Neural cell (in vitro differentiated cells): ENCODE measurements at regions not wholly inside any gene's neighbourhood (a gene's known extent, or its start where the extent isn't known, plus 50 kb on each side); places are given as distances from the start of the nearest gene placed in this dataset.

ENCODE experiments used
- EP300 ChIP-seq: fragments of 450-650 bp; conservative IDR thresholded peaks from 2 replicates; pipeline ENCODE4 v1.6.1; 2014; ENCODE audit warnings: antibody characterized with exemption, mild to moderate bottlenecking, moderate library complexity; ENCODE audit not compliant: poor library complexity, severe bottlenecking
- EZH2 ChIP-seq: fragments of 200-600, 300-800 bp; shearing (Covaris generic), sonication (generic); IDR thresholded peaks from 2 replicates; pipeline ENCODE4 v1.6.1; 2014; ENCODE audit warnings: antibody characterized with exemption, low read length, borderline replicate concordance, mild to moderate bottlenecking; ENCODE audit not compliant: insufficient read depth, poor library complexity, severe bottlenecking
- MXI1 ChIP-seq: fragments of 450-650 bp; conservative IDR thresholded peaks from 2 replicates; pipeline ENCODE4 v1.6.1; 2014; ENCODE audit warnings: antibody characterized with exemption, mild to moderate bottlenecking; ENCODE audit not compliant: poor library complexity, severe bottlenecking
- POLR2AphosphoS5 ChIP-seq: IDR thresholded peaks from 2 replicates; pipeline ENCODE4 v1.6.1; 2012
- RAD21 ChIP-seq: fragments of 450-650 bp; conservative IDR thresholded peaks from 2 replicates; pipeline ENCODE4 v1.6.1; 2014; ENCODE audit warnings: antibody characterized with exemption, mild to moderate bottlenecking, moderate library complexity
- SMC3 ChIP-seq: fragments of 450-650 bp; conservative IDR thresholded peaks from 2 replicates; pipeline ENCODE4 v1.6.1; 2014; ENCODE audit warnings: antibody characterized with exemption, mild to moderate bottlenecking, moderate library complexity; ENCODE audit not compliant: poor library complexity
- TAF1 ChIP-seq: IDR thresholded peaks from 2 replicates; pipeline ENCODE4 v1.6.1; 2012; ENCODE audit warnings: low read depth
- TF ChIP-seq, protein P1 (sequence below): fragments of 450-650 bp; IDR thresholded peaks from 2 replicates; pipeline ENCODE4 v1.5.1; 2014; ENCODE audit warnings: antibody characterized with exemption, mild to moderate bottlenecking, moderate library complexity; ENCODE audit not compliant: poor library complexity, severe bottlenecking
- TF ChIP-seq, protein P2 (sequence below): IDR thresholded peaks from 2 replicates; pipeline ENCODE4 v1.6.1; 2012; ENCODE audit warnings: borderline replicate concordance

DNA sequence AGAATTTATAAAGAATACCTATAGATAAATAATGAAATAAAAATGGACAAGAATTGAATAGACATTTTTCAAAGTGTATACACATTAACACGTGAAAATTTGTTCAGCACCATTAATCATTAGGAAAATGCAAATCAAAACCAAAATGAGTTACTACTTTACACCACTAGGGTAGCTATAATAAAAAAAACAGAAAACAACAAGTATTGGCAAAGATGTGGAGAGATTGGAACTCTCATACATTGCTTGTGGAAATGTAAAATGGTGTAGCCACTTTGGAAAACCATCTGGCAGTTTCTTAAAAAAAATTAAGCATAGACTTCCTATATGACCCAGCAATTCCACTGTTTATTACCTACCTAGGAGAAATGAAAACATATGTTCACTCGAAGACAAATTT, 172.8 kb upstream of the P2RY1 start:
- TF ChIP-seq TAF1, result no peak
- TF ChIP-seq, protein P1, sequence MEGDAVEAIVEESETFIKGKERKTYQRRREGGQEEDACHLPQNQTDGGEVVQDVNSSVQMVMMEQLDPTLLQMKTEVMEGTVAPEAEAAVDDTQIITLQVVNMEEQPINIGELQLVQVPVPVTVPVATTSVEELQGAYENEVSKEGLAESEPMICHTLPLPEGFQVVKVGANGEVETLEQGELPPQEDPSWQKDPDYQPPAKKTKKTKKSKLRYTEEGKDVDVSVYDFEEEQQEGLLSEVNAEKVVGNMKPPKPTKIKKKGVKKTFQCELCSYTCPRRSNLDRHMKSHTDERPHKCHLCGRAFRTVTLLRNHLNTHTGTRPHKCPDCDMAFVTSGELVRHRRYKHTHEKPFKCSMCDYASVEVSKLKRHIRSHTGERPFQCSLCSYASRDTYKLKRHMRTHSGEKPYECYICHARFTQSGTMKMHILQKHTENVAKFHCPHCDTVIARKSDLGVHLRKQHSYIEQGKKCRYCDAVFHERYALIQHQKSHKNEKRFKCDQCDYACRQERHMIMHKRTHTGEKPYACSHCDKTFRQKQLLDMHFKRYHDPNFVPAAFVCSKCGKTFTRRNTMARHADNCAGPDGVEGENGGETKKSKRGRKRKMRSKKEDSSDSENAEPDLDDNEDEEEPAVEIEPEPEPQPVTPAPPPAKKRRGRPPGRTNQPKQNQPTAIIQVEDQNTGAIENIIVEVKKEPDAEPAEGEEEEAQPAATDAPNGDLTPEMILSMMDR, result no peak
- no peak for TF ChIP-seq MXI1
- TF ChIP-seq EZH2, result no peak
- no peak for TF ChIP-seq RAD21
- TF ChIP-seq POLR2AphosphoS5, result no peak
- no peak for TF ChIP-seq SMC3
- TF ChIP-seq, protein P2, sequence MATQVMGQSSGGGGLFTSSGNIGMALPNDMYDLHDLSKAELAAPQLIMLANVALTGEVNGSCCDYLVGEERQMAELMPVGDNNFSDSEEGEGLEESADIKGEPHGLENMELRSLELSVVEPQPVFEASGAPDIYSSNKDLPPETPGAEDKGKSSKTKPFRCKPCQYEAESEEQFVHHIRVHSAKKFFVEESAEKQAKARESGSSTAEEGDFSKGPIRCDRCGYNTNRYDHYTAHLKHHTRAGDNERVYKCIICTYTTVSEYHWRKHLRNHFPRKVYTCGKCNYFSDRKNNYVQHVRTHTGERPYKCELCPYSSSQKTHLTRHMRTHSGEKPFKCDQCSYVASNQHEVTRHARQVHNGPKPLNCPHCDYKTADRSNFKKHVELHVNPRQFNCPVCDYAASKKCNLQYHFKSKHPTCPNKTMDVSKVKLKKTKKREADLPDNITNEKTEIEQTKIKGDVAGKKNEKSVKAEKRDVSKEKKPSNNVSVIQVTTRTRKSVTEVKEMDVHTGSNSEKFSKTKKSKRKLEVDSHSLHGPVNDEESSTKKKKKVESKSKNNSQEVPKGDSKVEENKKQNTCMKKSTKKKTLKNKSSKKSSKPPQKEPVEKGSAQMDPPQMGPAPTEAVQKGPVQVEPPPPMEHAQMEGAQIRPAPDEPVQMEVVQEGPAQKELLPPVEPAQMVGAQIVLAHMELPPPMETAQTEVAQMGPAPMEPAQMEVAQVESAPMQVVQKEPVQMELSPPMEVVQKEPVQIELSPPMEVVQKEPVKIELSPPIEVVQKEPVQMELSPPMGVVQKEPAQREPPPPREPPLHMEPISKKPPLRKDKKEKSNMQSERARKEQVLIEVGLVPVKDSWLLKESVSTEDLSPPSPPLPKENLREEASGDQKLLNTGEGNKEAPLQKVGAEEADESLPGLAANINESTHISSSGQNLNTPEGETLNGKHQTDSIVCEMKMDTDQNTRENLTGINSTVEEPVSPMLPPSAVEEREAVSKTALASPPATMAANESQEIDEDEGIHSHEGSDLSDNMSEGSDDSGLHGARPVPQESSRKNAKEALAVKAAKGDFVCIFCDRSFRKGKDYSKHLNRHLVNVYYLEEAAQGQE, result no peak
- no peak for TF ChIP-seq EP300
